ENCODE measurements at regions not wholly inside any gene's neighbourhood (a gene's known extent, or its start where the extent isn't known, plus 50 kb on each side); places are given as distances from the start of the nearest gene placed in this dataset.

DNA sequence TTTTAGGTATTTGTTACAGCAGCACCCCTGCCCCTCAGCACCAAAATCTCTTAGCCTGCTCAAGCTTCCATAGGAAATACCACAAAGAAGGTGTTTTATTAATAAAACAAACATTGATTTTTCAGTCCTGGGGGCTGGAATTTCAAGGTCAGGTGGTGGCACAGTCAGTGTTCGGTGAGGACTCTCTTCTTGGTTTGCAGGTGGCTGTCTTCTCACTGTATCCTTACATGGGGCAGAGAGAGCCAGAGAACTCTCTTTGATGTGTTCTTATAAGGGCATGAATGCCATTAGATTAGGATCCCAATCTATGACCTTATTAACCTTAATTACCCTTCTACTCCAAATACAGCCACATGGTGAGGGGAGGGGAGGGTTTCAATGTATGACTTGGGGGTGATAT, 112.3 kb upstream of the PFKP start:
- H2BK120ac ChIP-seq (ENCODE audit: low read depth, low read length), result no peak overlapping the region
- H2BK5ac ChIP-seq (ENCODE audit: low read depth, low read length, poor library complexity, severe bottlenecking), result no peak overlapping the region
- H2BK20ac ChIP-seq (ENCODE audit: low read depth, low read length), result no peak overlapping the region
- WGBS, 2 experiments (ENCODE audit: extremely low coverage in 2 of 2, insufficient read length in 1 of 2), result 40% methylated on average over 1 of the region's 1 CpG; no CpG with 5 or more reads in 1 of the 2 experiments
- H2AK9ac ChIP-seq (replicated peaks; ENCODE audit: low read depth, low read length, poor library complexity), result no peak overlapping the region
- no peaks in the 10 kb centered on the region for H3K36me3 ChIP-seq (ENCODE audit: control insufficient read depth, insufficient read depth, low read length)
- no peak overlapping the region for H3K9ac ChIP-seq (ENCODE audit: low read depth, low read length)
- H4K5ac ChIP-seq (ENCODE audit: low read depth, low read length), result no peak overlapping the region
- no peaks in the 10 kb centered on the region for H3K9me3 ChIP-seq (ENCODE audit: control insufficient read depth, insufficient read depth, low read length)
- dilution Hi-C loops (cut with HindIII; ENCODE audit: low sequenced_read_pairs, unreplicated experiment), result no loop called here
- POLR2A ChIA-PET (ENCODE audit: unreplicated experiment), result no interaction called here
- no peak overlapping the region for H2AFZ ChIP-seq (replicated peaks; ENCODE audit: low read length, poor library complexity)
- no peaks in the 10 kb centered on the region for H3K4me1 ChIP-seq (ENCODE audit: control insufficient read depth, insufficient read depth, low read length)
- H2BK15ac ChIP-seq (ENCODE audit: low read depth, low read length), result no peak overlapping the region
- no peaks in the 10 kb centered on the region for H4K20me1 ChIP-seq (ENCODE audit: insufficient read depth, low read length)
- intact Hi-C loops (cut with micrococcal nuclease), result no loop called here
- H3K27ac ChIP-seq (ENCODE audit: insufficient read depth, low read length), result no peak overlapping the region
- no peak overlapping the region for H2AK5ac ChIP-seq (ENCODE audit: low read depth, low read length)
- no peak overlapping the region for H3K4ac ChIP-seq (ENCODE audit: low read depth, low read length)
- no peak overlapping the region for H3K18ac ChIP-seq (ENCODE audit: low read depth, low read length)
- H3K4me2 ChIP-seq (ENCODE audit: low read depth, low read length), result no peak overlapping the region
- no peak overlapping the region for H4K91ac ChIP-seq (ENCODE audit: insufficient read depth, low read depth, low read length)
- no peak for ATAC-seq (ENCODE audit: low read depth)
- no peak overlapping the region for H3K56ac ChIP-seq (ENCODE audit: extremely low read depth, insufficient read depth, low read length)
- H4K8ac ChIP-seq (ENCODE audit: low read depth in 2 of 2, low read length in 2 of 2), result no peak overlapping the region
- CTCF ChIA-PET, result interaction anchor here (1.0 kb wide), 1 partner anchor 21 kb away, joined by 3 read pairs; no protein-coding TSS in a partner anchor
- H3K27me3 ChIP-seq (ENCODE audit: control insufficient read depth, insufficient read depth, low read length), result peaks cover 2% of the 10 kb centered on the region; the same call in 1 of the 2 replicates
- TF ChIP-seq SMC3 (IDR thresholded peaks at IDR 0.05; ENCODE audit: low read depth, low read length) (no peak), CEBPB (IDR thresholded peaks at IDR 0.05; ENCODE audit: low read depth, low read length) (no peak), MXI1 (IDR thresholded peaks at IDR 0.05; ENCODE audit: borderline replicate concordance, low read depth, low read length) (no peak), RFX5 (IDR thresholded peaks at IDR 0.05; ENCODE audit: low read depth, low read length) (no peak), RAD21 (IDR thresholded peaks at IDR 0.05; ENCODE audit: low read length) (no peak)
- TF ChIP-seq, protein P1, sequence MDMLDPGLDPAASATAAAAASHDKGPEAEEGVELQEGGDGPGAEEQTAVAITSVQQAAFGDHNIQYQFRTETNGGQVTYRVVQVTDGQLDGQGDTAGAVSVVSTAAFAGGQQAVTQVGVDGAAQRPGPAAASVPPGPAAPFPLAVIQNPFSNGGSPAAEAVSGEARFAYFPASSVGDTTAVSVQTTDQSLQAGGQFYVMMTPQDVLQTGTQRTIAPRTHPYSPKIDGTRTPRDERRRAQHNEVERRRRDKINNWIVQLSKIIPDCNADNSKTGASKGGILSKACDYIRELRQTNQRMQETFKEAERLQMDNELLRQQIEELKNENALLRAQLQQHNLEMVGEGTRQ (IDR thresholded peaks at IDR 0.05; ENCODE audit: low read depth, low read length), result no peak
- H3K23ac ChIP-seq (ENCODE audit: low read depth, low read length), result no peak overlapping the region
- in situ Hi-C loops (cut with MboI; ENCODE audit: low sequenced_read_pairs), result no loop called here
- no peak overlapping the region for H3K14ac ChIP-seq (replicated peaks; ENCODE audit: low read depth, low read length)
- no peaks in the 10 kb centered on the region for H3K9me1 ChIP-seq (ENCODE audit: insufficient read depth, low read length)
- BruUV-seq (replicated peaks), result no TSS peak
- no peak overlapping the region for H3K4me3 ChIP-seq (ENCODE audit: insufficient read depth, low read depth, low read length)
- H3K79me1 ChIP-seq (ENCODE audit: low read depth in 1 of 2, low read length in 2 of 2), result no peaks in the 10 kb centered on the region
- no peak for DNase-seq
